Fibroblast of skin of back (primary cell): ENCODE measurements at regions not wholly inside any gene's neighbourhood (a gene's known extent, or its start where the extent isn't known, plus 50 kb on each side); places are given as distances from the start of the nearest gene placed in this dataset.
A peak's percentile ranks its signal among the peaks of the same experiment; 100 is the strongest.

Experiments used
- DNase-seq: peaks from one replicate; pipeline ENCODE4 v3.0.0-alpha.2; 2013

DNA sequence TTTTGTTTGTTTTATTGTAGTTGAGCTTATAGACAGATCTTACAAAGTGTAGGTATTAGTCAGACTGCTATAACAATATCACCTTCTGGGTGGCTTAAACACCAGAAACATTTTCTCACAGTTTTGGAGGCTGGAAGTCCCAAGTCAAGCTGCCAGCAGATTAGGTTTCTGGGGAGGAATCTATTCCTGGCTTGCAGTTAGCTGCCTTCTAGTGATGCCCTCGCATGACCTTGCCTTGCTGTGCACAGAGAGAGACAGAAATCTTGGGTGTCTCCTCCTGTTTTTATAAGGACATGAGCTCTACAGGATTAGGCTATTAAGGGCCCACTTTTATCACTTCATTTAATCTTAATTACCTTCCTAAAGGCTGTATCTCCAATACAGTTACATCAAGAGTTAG is 1635.2 kb downstream of the FAM181B start:
- DNase-seq: no peak

DNA sequence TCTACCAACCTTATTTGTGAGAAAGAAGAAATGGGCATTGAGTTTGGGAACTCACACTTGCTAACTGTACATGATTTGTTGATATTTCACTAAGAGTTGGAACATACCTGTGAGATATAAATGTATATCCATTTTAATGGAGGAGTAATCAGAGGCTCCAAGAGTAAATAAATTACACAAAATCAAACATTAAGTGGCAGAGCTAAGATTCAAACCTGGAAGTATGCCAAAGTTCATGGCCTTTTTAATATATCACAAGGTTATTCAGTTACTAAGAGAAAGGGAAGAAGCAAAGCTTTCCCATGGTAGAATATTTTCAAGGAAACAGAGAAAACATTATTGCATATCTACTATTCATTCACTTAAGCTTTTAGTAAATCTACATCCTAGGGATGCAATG is 1641.1 kb downstream of the FAM181B start:
- no peak for DNase-seq

DNA sequence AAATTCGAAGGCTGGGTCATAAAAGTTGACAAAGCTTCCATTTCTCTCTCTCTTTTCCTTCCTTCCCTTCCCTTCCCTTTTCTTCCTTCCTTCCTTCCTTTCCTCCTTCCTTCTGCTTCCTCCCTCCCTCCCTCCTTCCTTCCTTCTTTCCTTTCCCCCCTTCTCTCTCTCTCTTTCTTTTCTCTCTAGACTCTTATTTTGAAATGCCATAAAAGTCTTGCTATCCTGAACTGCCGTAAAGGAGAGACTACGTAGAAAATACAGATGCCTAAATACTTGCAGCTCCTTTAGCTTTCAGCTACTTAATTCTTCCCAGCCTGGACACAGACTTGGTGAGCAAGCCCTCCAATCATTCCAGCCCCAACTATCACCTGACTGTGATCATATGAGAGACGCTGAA is 1644.4 kb downstream of the FAM181B start:
- no peak for DNase-seq

DNA sequence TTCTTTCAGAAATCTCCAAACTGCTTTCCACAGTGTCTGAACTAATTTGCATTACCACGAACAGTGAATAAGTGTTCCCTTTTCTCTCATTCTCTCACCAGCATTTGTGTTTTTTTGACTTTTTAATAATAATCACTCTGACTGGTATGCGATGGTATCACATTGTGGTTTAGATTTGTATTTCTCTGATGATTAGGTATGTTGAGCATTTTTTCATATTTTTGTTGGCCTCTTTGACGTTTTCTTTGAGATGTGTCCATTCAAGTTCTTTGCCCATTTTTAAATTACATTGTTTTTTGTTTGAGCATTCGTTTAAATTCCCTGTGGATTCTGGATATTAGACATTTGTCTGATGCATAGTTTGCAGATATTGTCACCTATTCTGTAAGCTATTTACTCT is 1639.6 kb upstream of the TENM4 start:
- DNase-seq: peak; percentile 21

DNA sequence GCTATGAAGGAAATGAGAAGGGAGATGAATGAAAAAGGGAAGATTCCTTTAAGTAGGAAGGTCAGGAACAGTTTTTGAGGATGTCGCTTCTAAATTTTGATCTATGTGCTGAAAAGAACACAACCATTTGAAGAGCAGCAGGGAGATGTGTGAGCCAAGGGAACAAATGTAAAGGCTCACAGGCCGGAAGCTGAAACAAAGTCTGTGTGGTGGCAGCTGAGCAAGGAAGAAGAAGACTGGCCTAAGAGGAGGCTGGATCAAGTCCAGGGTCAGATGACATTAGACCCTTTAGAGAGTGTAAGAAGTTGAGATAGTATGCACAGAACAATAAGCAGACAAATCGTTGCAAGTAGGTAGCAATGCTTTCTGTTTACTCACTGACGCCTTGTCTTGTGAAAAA is 1631.4 kb upstream of the TENM4 start:
- no peak for DNase-seq

DNA sequence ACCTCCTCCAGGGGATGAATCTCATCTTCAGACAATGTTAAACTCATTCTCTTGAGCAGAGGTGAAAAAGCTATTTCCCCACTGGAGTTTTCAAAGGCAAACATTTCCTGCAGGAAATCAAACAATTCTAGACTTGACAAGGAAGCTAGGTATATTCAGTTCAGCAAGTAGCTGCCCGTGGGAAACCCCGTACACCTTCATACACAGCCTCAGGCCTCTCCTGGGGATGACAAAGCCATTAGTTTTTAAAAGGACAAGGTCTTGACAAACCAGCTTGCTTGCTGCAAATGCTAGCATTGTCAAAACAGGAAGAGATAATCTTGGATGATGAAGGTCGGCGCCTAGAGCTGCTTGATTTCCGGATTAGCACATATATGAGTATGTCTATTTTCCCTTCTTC is 1630.8 kb upstream of the TENM4 start:
- no peak for DNase-seq

DNA sequence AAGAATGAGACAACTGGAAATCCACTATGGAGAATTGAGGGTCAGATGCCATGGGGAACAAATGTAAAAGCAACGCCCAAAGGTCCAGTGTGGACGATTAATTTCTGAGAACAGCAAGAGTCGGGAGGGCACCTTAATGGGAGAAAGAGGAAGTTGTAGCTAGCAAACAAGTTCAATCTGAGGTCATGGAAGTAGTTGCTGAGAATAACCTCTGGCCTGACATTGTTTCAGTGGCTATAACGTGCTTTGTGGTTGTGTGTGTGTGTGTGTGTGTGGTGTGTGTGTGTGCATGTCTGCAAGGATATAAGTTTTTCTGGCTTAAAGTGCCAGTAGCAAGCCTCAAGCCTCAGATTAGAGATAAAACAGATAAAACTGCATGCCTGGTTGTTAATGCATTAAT is 1630.1 kb upstream of the TENM4 start:
- no peak for DNase-seq

DNA sequence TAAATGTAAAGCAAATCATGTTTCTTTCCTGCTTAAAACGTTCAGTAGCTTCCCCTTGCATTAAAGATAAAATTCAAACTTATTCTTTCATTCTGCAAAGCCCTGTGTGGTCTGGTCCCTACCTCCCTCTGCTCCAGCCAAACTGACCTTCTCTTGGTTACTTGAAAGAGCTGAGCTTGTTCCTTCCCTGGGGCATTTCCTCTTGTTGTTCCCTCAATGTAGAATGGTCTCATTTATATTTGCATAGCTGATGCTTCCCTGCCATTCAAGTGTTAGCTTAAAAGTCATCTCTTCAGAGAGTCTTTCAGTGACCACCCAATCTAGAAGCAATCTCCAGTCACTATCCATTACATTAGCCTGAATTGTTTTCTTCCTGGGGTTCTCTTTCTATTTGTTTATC is 1618.5 kb upstream of the TENM4 start:
- DNase-seq: no peak

DNA sequence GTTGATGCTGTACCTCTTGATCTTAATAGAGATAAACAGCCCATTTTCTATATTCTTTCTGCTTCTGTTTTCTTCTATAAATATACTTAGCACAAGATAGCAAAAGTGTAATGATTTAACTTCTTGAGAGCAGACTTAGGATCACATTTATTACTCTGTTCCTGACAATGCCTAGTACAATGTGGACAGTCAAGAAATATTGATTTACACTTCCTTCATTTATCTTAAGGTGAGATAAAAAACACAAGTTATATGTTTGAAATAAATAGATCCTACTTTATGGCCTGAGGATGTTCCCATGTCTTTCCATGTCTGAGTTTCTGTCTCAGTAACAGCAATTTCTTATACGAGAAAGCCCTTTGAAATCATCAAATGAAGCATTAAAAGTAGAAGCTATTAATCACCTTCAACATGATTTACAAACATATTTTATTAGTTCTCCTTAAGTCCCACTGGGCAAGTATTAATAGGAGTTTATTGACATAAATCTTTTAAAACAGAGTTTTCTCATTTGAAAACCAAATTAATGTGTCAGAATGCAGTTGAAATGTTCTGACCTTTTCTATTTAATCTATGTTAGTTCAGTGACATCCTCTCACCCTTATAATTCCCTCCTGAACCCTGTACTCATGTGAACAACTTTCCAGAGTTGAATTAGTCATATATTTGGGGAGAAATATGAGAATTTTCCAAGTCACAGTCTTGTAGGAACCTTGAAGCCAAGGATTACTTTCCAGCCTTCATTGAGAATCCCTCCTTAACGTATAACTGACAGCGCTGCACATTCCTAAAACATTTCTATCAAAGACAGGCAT is 1611.7 kb upstream of the TENM4 start:
- DNase-seq: no peak

DNA sequence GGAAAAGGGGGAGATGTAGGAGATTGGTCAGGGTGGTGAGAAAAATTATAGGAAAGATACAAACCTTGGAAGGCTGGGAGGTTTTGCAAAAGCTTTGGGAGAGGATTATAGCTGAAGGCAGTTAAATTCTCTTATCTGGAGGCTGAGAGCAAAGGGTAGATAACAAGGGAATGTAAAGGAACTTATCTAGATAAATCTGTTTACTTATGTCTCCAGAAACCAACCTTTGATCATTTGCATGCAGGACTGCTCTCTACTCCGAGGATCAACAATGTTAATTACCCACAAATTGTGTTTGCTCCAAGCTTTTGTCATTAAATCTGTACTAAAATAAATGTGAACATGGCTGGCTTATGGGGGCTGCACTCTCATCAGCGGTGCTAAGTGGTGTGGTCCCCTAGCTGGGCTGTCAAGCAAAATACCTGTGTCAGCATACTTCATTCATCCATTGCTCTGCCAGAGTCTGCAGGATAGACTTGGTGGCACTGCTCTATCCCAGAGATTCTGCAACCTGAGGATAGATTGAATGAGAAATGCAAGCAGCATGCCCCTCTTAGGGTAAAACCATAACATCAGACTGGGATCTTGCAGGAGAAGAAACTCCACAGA is 1599.2 kb upstream of the TENM4 start:
- no peak for DNase-seq

DNA sequence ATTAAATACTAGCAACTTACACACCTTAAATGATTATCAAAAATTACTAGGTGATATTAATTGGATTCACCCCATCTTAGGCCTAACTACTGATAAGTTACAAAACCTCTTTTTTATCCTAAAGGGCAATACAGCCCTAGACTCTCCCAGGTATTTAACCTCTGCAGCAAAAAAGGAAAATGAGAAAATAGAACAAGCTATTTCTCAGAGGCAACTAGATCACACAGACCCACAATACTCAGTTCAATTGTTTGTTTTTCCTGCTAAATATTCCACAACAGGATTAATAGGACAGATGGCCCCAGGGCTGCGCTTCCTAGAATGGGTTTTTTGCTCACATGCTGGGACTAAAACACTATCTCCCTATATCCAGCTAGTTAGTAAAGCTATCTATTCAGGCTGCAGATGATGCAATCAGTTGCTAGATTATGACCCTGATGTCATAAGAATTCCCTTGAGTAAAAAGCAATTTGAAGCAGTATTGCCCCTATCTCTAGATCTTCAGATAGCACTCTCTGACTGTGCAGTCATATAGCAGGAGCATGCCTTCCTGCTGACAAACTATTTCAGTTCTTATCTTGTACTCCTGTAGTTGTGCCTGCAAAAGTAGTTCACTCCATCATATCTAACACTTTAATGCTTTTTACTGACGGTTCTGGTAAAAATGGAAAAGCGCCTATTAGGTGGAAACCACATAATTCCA is 1595.5 kb upstream of the TENM4 start:
- no peak for DNase-seq

DNA sequence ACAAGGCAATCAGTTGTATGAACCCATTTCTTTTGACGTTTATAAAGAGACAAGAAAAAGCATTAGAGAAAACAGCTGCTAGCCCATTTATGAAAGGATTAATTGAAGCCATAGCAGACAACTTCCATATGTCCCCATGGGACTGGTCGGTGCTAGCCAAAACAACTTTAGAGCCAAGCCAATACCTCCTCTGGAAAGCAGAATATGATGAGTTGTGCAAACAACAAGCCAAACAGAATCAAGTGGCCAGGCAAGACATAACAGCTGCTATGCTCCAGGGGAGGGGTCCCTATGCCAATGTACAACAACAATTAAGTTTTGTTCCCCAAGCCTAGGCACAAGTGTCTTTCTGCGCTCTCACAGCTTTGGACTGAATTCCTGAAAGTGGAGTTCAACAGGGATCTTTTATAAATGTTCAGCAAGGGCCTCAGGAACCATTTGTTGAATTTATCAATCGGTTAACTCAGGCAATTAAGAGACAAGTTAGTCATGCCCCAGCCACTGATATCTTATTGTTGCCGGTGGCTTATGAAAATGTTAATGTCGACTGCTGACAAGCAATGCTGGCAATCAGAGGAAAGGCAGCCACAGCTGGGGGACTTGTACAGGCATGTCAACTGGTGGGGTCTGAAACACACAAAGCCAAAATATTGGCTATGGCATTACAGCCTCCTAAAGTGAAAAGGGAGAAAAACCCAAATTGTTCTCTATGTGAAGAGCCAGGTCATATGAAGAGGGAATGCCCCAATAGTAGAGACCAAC is 1593.1 kb upstream of the TENM4 start:
- no peak for DNase-seq

DNA sequence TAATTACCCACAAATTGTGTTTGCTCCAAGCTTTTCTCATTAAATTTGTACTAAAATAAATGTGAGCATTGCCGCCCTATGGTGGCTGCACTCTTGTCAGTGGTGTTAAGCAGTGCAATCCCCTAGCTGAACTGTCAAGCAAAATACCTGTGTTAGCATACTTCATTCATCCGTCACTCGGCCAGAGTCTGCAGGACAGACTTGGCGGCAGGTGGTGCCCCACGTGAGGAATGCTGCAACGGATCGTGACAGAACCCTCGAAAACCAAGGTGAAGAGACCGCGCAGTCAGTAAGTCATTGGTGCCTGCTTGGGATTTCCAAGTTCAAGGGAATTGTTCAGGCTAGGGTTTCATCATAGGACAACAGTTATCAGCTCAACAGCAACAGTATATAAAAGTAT is 1592.1 kb upstream of the TENM4 start:
- no peak for DNase-seq

DNA sequence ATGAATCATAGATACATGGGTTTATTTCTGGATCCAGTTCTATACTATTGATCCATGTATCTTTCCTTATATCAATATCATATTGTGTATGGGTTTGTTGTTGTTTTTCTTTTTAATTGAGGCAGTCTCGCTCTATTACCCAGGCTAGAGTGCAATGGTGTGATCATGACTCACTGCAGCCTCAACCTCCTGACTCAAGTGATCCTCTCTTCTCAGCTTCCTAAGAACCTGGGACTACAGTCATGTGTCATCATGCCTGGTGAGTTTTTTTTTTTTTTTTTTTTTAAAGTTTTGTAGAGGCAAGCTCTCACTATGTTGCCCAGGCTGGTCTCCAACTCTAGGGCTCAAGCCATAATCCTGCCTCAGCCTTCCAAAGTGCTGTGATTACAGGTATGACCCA is 1589.4 kb upstream of the TENM4 start:
- DNase-seq: no peak

DNA sequence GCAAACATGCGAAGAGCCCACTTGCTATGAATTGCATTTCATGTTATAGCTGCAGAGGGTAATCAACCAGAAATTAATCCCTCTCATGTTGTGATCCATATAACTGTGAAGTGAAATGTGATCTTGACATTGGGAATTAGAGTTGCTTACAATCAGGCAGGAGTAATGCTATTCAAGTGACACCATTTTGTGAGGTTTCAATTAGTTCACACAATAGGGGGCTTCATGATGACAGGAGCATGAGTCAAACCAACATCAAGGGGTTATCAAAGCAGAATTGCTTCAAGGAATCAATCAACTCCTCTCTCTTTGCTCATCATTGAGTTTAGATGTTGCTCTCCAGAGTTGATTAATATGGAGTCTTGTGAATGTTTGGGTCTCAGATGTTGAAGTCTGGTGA is 1585.2 kb upstream of the TENM4 start:
- DNase-seq: no peak

DNA sequence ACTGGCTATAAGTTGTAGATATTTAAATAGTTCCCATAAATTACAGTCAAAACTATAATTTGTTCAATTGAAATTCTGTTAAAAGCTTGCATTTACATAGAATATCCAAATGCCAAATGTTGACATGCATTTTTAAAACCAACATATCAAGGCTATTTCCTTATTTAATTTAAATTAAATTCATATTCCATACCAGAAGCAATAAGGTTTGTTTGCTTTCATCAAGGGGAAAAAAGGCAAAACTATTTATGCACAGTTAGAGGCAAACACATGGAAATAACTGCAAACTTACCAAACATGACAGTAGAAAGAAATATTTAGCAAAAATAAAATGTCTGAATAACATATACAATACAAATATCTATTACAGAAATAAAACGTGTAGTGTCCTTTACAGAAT is 1581.2 kb upstream of the TENM4 start:
- no peak for DNase-seq

DNA sequence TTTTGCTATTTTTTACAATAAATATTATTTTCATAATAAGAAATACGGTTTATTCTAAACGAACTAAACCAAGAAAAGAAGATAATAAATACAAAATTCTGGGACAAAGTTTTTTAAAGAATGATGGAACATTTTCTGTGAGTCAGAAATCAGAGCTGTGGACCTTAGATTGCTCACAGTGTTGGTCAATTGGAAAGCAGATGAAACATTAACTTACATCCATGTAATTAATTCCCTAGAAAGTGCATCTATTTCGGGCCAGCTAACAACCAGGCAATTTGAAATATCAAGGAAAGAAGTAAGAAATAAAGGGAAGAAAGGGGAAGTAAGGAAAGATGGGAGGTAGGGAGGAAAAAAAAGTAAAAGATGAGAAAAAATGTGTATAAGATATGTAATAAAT is 1569.8 kb upstream of the TENM4 start:
- DNase-seq: no peak

DNA sequence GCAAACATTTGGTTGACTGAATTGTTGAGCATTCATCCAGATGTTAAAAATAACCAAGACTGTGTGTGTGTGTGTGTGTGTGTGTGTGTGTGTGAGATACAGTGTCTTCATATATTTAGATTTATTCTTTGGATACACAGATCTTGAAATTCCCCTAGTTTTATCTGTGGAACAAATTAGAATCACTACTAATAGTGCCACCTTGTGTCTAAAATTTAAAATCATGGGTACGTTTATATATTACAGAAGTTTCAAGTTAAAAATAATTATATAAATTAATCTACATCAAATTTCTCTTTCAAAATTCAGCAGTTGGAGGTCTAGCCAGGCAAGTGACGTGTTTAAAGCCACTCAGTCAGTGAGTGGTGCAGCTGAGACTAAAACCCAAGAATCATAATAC is 1566.2 kb upstream of the TENM4 start:
- peak; percentile 43 for DNase-seq

DNA sequence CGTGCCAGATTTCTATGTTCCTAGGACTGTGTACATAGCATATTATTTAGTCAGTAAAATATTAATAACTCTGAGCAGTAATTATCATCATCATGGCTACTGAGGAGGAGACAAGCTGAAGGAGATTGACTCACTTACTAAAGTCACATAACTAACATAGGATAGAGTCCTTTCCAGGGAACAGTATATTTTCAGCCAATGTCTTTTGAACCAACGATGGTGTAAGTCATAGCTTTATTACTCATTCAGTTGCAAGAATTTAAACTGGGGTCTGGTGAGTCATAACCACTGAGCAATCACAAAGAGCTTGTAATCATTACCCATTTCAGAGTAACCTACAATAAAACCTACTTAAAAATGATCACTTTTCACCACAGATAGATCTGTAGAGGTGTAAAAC is 1564.8 kb upstream of the TENM4 start:
- peak; percentile 91 for DNase-seq

DNA sequence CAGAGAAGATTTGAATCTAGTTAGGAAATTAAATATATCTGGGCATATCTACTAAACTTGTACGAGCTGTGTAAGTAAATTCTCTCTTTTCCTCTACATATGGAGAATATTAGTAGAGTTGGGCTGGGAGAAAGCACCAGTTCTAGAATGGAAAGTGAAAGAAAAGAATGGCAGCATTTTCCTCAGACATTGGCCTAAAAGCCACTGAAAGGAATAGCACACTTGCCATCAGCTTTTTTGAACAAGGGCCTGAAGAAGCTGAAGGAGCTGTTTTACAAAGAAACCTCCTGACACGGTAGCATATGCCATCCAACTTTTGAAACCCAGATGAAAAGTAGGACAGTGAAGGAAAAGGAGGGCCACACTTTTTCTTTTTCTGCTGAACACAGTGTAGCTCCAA is 1563.7 kb upstream of the TENM4 start:
- no peak for DNase-seq

DNA sequence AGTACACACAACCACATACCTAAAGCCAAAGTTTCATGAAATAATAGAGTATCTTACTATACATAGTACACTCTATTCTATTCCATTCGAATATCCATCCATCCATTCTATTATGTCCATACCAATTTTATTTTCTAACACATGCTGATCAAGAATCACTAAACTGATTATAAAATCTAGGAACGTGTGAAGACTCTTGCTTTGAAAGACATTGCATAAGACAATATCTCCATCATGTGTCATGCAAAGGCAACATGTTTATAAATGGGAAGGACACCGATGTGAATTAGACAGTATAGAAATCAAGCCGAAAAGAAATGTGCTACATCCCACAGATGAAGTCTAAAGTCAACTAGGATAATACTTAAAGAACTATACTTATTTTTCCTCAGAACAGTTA is 1561.5 kb upstream of the TENM4 start:
- DNase-seq: no peak

DNA sequence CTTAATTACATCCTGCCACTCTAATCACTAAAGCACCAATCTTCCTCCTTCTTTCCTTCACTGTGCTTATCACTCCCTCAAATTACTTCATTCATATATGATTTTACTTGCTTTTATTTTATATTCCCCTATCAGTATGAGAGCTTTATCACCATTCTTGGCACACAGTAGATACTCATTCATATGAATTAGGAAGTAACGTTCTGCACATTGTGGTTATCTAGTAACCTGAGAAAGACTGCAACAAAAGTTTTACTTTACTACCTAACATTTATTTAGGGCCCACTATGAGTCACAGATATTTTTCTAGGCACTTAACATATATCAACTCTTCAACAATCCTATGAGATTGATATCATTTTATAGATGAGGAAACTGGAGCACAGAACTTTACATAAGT is 1559.9 kb upstream of the TENM4 start:
- no peak for DNase-seq

DNA sequence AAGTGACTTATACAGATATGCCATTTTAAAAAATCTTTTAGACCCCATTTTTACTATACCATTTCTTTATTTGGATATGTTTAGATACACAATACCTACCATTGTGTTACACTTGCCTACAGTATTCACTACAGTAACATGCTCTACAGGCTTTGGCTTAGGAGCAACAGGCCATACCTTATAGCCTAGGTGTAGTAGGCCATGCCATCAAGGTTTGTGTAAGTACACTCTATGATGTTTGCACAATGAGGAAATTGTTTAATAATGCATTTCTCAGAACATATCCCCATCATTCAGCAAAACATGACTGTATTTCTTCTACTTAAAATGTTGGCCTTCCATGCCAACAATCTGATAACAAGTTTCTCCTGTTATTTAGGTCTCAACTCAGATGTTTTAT is 1559.5 kb upstream of the TENM4 start:
- no peak for DNase-seq
